K562 (cell line): ENCODE measurements at regions not wholly inside any gene's neighbourhood (a gene's known extent, or its start where the extent isn't known, plus 50 kb on each side); places are given as distances from the start of the nearest gene placed in this dataset.

ENCODE experiments used
- CCAR2 ChIP-seq: fragments of 200-400 bp; formaldehyde crosslinking; IDR thresholded peaks from 2 replicates; pipeline ENCODE4 v1.6.1; 2017; ENCODE audit warnings: mild to moderate bottlenecking, low read depth, low read length
- CHD1 ChIP-seq: fragments of 200-600 bp; sonication (generic); IDR thresholded peaks from one replicate; pipeline ENCODE4 v1.6.1; 2012; ENCODE audit warnings: mild to moderate bottlenecking, moderate library complexity, low read length, inconsistent platforms
- ETV6 ChIP-seq, 3 experiments: fragments of 150-350 bp in 1 of 3; sonication (generic) in 1 of 3; formaldehyde crosslinking in 1 of 3; IDR thresholded peaks; 2 replicates each; pipeline versions ENCODE4 v1.6.1 to v1.8.0; 2014 to 2022; ENCODE audit warnings: borderline replicate concordance in 2 of 3, low read depth in 2 of 3, antibody characterized with exemption in 1 of 3, low read length in 1 of 3, mild to moderate bottlenecking in 1 of 3, missing genetic modification reagents in 1 of 3
- FIP1L1 ChIP-seq: fragments of 200-400 bp; formaldehyde crosslinking; IDR thresholded peaks from 2 replicates; pipeline ENCODE4 v1.6.1; 2018; ENCODE audit warnings: mild to moderate bottlenecking, low read depth, low read length; ENCODE audit not compliant: poor library complexity, severe bottlenecking
- FOXJ2 ChIP-seq: fragments of 200-800 bp; sonication (Bioruptor generic); IDR thresholded peaks from 2 replicates; pipeline ENCODE4 v1.6.1; 2016; ENCODE audit warnings: missing genetic modification characterization, missing compliant biosample characterization
- HDAC8 ChIP-seq: fragments of 450-650 bp; IDR thresholded peaks from 2 replicates; pipeline ENCODE4 v1.6.1; 2016; ENCODE audit warnings: mild to moderate bottlenecking, missing genetic modification characterization, moderate library complexity, missing compliant biosample characterization
- HDGF ChIP-seq: fragments of 450-650 bp; IDR thresholded peaks from 2 replicates; pipeline ENCODE4 v1.6.1; 2016
- KDM4B ChIP-seq, 2 experiments: fragments of 450-650 bp in 1 of 2; sonication (generic) in 1 of 2; IDR thresholded peaks; 2 replicates each; pipeline ENCODE4 v1.6.1; 2016 to 2017; ENCODE audit warnings: borderline replicate concordance in 2 of 2, antibody characterized with exemption in 1 of 2, low read depth in 1 of 2, mild to moderate bottlenecking in 1 of 2
- NONO ChIP-seq, 2 experiments: fragments of 200-400 bp in 1 of 2; fragments of 450-650 bp in 1 of 2; formaldehyde crosslinking in 1 of 2; IDR thresholded peaks; 2 replicates each; pipeline ENCODE4 v1.6.1; 2017; ENCODE audit warnings: low read depth in 2 of 2, mild to moderate bottlenecking in 2 of 2, moderate library complexity in 2 of 2, low read length in 1 of 2
- NR1H2 ChIP-seq: sonication (generic); formaldehyde crosslinking; IDR thresholded peaks from 2 replicates; pipeline ENCODE4 v1.4.0; 2020; ENCODE audit warnings: mild to moderate bottlenecking, missing genetic modification reagents
- POLR2AphosphoS5 ChIP-seq: IDR thresholded peaks from 2 replicates; pipeline ENCODE4 v1.6.1; 2011; ENCODE audit warnings: mild to moderate bottlenecking, low read depth, low read length, moderate library complexity; ENCODE audit not compliant: control insufficient read depth, insufficient read depth
- PTRF ChIP-seq: fragments of 450-650 bp; IDR thresholded peaks from 2 replicates; pipeline ENCODE4 v1.6.1; 2016; ENCODE audit warnings: mild to moderate bottlenecking, missing genetic modification characterization, missing compliant biosample characterization
- PTTG1 ChIP-seq: fragments of 450-650 bp; IDR thresholded peaks from 2 replicates; pipeline ENCODE4 v1.6.1; 2016; ENCODE audit warnings: low read depth, mild to moderate bottlenecking, missing genetic modification characterization, missing compliant biosample characterization
- RFX7 ChIP-seq: fragments of 250-450 bp; sonication (Bioruptor Pico); IDR thresholded peaks from 2 replicates; pipeline ENCODE4 v1.5.1; 2021; ENCODE audit warnings: mild to moderate bottlenecking
- SFPQ ChIP-seq: fragments of 200-400 bp; formaldehyde crosslinking; IDR thresholded peaks from 2 replicates; pipeline ENCODE4 v1.6.1; 2017; ENCODE audit warnings: mild to moderate bottlenecking, low read depth, low read length, moderate library complexity
- SLC30A9 ChIP-seq: fragments of 250-450 bp; sonication (Bioruptor Pico); IDR thresholded peaks from 2 replicates; pipeline ENCODE4 v1.8.0; 2022; ENCODE audit warnings: mild to moderate bottlenecking, moderate library complexity
- SMARCA4 ChIP-seq: fragments of 450-650 bp; IDR thresholded peaks from 2 replicates; pipeline ENCODE4 v1.6.1; 2016
- TAF9B ChIP-seq: fragments of 450-650 bp; IDR thresholded peaks from 2 replicates; pipeline ENCODE4 v1.6.1; 2018; ENCODE audit warnings: mild to moderate bottlenecking; ENCODE audit not compliant: partially characterized antibody
- TCF3 ChIP-seq: sonication (generic); formaldehyde crosslinking; IDR thresholded peaks from 2 replicates; pipeline ENCODE4 v1.4.0; 2020; ENCODE audit warnings: mild to moderate bottlenecking, missing genetic modification reagents
- ZFP91 ChIP-seq: sonication (generic); formaldehyde crosslinking; IDR thresholded peaks from 2 replicates; pipeline ENCODE4 v1.8.0; 2022; ENCODE audit warnings: mild to moderate bottlenecking, missing genetic modification reagents
- ZNF165 ChIP-seq: fragments of 250-450 bp; sonication (Bioruptor Pico); IDR thresholded peaks from 2 replicates; pipeline ENCODE4 v1.4.0; 2020; ENCODE audit warnings: borderline replicate concordance
- ZNF449 ChIP-seq: fragments of 250-450 bp; sonication (Bioruptor Pico); IDR thresholded peaks from 2 replicates; pipeline ENCODE4 v1.8.0; 2022; ENCODE audit warnings: moderate library complexity, mild to moderate bottlenecking, inconsistent platforms
- TF ChIP-seq, protein P1 (sequence below): sonication (generic); formaldehyde crosslinking; IDR thresholded peaks from 2 replicates; pipeline ENCODE4 v1.5.0; 2020; ENCODE audit warnings: missing genetic modification reagents

- no peak for TF ChIP-seq KDM4B (IDR thresholded peaks at IDR 0.05; ENCODE audit: borderline replicate concordance in 2 of 2, low read depth in 1 of 2)
- TF ChIP-seq HDAC8 (tag): no peak
- no peak for TF ChIP-seq NONO (IDR thresholded peaks at IDR 0.05; ENCODE audit: low read depth in 2 of 2, low read length in 1 of 2)
- TF ChIP-seq SLC30A9 (CRISPR knock-in tag): no peak
- TF ChIP-seq NR1H2 (CRISPR knock-in tag): no peak
- TF ChIP-seq SFPQ: no peak
- no peak for TF ChIP-seq HDGF
- TF ChIP-seq PTRF (tag): no peak
- no peak for TF ChIP-seq RFX7 (CRISPR knock-in tag)
- TF ChIP-seq ETV6 (IDR thresholded peaks at IDR 0.05; ENCODE audit: borderline replicate concordance in 1 of 2, low read depth in 2 of 2, low read length in 1 of 2): no peak
- no peak for TF ChIP-seq ETV6 (CRISPR knock-in tag; IDR thresholded peaks at IDR 0.05; ENCODE audit: borderline replicate concordance)
- no peak for TF ChIP-seq FIP1L1
- peak; percentile 96 for TF ChIP-seq SMARCA4
- no peak for TF ChIP-seq POLR2AphosphoS5
- TF ChIP-seq ZNF165 (CRISPR knock-in tag): no peak
- TF ChIP-seq TAF9B: no peak
- TF ChIP-seq PTTG1 (tag): no peak
- no peak for TF ChIP-seq CCAR2
- no peak for TF ChIP-seq CHD1
- no peak for TF ChIP-seq FOXJ2 (tag)
- peak; percentile 95; the same call in 1 of the 2 replicates for TF ChIP-seq ZNF449 (CRISPR knock-in tag)
- TF ChIP-seq, protein P1, sequence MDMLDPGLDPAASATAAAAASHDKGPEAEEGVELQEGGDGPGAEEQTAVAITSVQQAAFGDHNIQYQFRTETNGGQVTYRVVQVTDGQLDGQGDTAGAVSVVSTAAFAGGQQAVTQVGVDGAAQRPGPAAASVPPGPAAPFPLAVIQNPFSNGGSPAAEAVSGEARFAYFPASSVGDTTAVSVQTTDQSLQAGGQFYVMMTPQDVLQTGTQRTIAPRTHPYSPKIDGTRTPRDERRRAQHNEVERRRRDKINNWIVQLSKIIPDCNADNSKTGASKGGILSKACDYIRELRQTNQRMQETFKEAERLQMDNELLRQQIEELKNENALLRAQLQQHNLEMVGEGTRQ (CRISPR knock-in tag): no peak
- TF ChIP-seq ZFP91 (CRISPR knock-in tag): no peak
- TF ChIP-seq TCF3 (CRISPR knock-in tag): peak; percentile 41; the same call in 1 of the 2 replicates
These were observed 73.2 kb upstream of the CNIH3 start (continued) for GRCh38 chr1:224542783-224543440.
